HG03064 (cell line): ENCODE measurements at regions not wholly inside any gene's neighbourhood (a gene's known extent, or its start where the extent isn't known, plus 50 kb on each side); places are given as distances from the start of the nearest gene placed in this dataset.

ENCODE experiments used
- ATAC-seq: cut with Tn5 transposase; IDR thresholded peaks from one replicate; pipeline ENCODE4 v1.9.1; 2021; ENCODE audit warnings: low read depth; ENCODE audit not compliant: unreplicated experiment

DNA sequence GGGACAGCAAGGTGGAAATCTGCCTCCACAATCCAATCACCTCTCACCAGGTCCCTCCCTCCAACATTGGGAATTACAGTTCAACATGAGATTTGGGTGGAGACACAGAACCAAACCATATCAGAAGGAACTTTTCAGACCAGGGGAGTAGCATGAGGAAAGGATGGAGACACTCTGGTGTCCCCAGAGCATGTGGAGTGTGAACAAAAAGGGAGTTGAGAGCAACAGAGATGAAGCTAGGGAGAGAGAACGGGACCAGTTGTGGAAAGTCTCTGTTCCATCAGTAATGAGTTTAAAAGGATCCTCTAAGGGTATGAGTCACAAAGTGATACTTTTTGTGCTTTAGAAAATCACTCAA is 382.0 kb downstream of the SFMBT2 start:
- no peak for ATAC-seq

DNA sequence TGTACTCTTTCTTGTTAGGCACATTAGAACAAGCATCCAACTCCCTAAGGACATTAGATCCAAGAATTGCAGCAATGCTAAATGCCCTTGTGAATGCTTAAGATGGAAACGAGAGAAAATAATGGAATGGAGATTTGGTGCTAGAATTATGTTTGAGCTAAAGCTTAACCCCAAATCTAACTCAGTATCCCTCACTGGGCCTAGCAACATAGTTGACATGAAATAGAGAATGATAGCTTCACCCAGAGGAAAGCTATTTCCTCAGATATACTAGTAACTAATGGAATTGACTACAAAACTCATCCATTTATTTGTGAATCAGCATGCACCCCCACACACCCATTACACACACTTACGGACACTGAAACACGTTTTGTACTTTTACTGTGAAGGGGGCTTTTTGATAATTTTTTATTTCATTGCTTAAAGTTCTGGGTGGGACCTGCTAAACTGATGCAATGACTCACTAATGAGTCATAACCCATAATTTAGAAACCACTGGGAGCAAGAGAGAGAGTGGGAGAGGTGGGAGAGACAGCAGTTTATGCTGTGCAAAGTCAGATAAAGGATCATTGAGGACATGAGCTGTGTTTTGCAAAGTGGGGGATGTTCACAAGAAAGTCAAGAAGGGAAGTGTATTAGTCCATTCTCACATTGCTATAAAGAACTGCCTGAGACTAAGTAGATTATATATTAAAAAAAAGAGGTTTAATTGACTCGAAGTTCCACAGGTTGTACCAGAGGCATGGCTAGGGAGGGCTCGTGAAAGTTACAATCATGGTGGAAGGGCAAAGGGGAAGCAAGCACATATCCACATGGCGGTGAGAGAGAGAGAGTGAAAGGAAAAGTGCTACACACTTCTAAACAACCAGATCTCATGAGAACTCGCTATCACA is 382.7 kb downstream of the SFMBT2 start:
- no peak for ATAC-seq

DNA sequence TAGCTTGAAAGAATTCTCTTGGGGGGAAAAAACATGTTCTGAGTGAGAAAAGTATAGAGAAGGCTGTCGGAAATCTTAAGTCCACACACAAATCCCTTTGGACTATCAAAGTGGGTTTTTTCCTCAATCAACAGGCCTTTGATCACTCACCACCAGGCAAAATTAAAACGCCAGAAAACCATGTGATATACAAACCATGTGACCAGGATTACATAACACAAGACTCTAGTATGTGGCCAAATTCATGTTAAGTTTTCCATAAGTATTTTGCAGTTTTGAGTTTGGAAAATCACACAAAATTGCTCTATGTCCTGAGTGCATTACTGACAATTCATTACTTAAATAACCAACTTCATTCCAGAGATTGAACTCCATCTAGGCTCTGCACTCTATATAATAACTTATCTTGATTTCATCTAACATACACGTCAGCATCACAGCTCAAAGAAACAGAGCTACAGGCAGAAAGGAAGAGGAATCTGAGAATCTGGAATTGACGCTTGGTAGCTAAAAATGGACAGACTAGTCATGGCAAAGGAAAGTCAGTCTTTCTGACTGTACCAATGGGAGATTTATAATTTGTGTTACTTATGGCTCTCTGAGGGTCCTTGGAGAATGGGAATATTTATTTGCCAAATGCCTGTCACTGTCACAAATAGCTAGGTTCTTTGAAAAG is 383.5 kb downstream of the SFMBT2 start:
- ATAC-seq: no peak

DNA sequence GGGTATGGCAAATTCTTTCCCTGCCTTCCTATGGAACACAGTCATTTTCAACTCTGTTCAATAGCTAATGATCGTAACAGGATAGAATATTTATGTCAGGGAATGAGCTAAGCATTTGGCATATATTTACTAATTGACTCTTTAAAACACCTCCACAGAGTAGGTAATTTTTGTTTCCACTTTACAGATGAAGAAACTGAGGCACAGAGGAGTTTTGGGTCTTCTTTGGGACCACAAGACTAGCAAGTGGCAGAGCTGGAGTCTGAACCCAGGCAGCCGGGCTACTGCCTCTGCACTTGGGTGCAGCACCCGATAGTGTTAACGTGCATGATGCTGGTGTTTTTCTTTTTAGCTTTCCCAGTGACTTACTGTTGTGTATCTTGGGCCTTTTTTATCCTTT is 384.0 kb downstream of the SFMBT2 start:
- ATAC-seq: no peak

DNA sequence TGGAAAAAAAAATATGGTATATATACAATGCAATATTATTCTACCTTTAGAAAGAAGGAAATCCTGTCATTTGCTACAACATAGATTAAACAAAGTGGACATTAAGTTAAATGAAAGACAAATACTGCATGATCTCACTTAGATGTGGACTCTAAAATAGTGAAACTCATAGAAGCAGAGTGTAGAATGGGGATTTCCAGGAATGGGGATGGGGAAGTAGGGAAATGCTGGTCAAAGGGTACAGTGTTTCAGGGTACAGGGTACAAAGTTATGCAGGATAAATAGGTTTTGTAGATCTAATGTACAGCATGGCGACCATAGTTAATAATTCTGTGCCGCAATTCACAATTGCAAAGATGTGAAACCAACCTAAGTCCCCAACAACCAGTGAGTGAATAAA is 385.5 kb downstream of the SFMBT2 start:
- no peak for ATAC-seq

DNA sequence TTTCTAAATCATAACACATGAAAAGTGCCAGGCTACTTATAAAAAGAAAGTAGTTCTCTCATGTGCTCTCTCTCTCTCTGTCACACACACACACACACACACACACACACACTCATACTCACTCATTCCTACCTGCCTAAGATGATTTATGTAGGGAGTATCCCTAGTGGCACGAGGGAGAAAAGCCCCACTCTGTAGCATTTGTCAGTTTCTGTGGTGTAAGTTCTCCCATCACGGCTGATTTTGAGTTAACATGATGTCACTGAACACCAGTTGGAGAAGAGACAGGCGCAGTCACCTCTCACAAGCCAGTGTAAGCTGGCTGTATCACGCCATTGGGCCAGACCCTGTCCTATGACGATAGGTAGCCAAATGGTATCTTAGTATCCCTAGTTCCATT is 395.4 kb downstream of the SFMBT2 start:
- no peak for ATAC-seq

DNA sequence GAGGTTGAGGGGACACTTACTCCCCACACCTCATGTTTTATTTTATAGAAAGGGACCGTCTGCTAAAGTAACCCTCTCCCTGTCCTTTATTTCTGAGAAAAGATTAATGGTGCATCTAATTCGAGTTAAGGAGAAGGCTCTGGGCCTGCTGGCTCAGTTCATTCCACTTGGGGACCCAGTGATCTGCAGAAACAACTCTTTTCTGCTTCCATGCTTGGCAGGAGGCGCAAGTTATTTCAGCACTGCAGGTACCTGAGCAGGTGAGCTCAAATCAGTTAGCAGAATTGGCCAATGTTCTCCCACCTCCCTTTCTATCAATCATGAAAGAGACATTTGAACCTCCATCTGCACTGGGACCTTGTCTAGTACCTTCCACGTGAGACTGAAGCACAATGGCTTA is 396.1 kb downstream of the SFMBT2 start:
- no peak for ATAC-seq

DNA sequence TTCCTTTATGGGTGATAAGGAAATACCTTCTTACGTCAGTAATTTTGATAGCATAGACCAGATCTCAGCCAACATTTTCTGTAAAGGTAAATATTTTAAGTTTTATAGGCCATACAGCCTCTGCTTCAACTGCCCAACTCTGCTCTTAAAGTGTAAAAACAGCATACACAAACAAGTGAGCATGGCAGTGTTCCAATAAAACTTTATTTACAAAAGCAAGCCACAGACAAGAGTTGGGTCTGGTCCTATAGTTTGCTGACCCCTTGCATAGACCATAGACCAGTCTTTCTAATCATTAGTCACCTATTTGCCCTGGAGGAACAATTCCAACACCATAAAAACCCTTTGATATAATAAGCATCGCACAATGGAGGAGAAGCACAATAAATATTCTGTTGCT is 398.8 kb downstream of the SFMBT2 start:
- ATAC-seq: no peak

DNA sequence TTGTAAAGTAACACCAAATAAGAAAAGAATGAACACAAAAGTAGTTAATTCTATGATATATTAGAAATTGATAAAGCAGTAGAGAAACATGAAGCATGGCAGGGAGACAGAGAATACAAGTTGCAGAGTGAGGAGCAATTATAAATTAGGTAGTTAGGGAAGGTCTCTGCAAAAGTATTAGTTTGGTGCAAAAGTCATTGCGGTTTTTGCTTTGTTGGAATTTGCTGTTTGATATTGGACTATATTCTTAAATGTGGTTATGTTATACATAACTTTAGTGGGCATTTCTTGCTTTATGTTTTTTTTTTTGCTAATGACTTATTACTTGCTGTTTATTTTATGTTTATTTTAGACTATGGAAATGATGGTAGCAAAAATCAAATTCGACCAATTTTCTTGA is 402.2 kb downstream of the SFMBT2 start:
- no peak for ATAC-seq

DNA sequence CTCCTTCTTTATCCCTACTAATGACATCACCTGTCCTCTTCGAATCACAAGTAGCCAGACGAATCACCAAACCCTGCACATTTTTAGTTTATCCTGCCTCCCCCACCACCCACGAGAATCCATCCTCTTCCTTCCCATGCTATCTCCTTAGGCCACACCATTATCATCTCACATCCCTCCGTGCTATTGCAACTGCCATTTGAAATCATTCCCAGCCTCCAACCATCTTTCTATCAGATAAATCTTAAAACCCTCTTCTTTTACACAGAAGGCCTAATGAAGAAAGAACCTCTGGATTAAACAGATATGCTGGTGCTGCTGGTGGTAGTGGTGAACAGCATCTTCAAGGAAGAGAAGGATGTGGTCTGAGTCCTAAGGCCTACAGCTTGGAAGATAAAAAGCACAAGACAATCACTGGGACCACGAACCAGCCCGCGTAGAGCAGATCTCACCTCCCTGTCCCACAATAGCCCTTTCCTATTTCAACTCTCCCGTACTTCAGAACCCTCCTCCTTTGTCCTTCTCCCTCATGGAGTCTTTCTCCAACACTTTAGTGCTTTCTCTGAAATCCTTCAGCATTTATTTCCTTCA is 403.1 kb downstream of the SFMBT2 start:
- ATAC-seq: no peak

DNA sequence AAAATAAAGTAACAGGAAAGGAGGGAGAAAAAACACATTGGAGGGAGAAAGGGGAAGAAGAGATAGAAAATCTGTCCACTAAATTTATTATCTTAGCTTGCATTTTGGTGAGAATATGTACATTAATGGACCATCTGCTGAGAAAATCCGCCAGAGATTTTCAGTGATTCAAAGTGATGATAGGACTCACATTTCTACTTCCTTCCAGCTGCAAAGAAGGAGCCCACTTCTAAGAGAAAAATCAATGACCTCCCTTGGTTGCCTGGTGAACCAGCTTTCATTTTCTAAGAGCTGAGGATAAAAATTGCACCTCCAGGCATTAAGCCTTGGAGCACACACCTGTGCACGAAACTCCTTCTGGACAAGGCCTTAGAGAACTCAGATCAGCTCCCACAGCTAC is 404.3 kb downstream of the SFMBT2 start:
- ATAC-seq: no peak

DNA sequence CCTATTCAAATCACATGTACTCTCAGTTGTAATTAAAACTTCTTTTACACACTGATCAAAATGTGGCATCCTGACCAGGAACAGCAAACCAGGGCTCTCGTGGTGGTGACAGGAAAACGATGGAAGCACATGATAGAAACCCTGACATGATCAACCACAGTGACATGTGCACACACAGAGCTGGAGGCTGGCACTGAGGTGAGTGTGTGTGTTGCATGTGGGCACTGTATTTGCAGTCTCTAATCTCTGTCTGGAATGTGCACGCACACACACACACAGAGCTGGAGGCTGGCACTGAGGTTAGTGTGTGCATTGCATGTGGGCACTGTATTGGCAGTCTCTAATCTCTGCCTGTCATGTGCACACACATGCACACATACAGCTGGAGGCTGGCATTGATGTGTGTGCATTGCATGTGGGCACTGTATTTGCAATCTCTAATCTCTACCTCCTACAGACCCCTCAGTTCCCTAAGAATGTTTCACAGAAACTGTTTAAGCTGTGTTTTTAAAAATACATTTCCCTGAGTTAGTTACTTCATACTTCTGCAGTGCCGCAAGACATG is 406.9 kb downstream of the SFMBT2 start:
- ATAC-seq: no peak

DNA sequence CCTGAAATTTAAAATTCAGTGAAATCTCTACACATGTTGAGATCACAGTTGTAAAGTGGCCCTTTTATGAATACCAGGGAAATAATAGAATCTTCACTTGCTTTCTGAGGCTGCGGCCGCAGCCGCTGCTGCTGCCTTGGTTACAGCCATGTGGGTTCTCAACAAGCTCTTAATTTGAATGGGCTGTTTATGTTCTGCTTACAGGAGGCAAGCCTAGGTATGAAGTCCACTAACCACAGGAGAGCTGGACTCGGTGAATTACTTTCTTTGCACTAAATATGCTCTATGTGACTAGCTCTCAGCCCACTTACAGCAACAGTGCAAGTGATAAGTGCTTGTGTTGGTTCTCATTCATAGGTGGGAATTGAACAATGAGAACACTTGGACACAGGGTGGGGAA is 410.8 kb downstream of the SFMBT2 start:
- no peak for ATAC-seq

DNA sequence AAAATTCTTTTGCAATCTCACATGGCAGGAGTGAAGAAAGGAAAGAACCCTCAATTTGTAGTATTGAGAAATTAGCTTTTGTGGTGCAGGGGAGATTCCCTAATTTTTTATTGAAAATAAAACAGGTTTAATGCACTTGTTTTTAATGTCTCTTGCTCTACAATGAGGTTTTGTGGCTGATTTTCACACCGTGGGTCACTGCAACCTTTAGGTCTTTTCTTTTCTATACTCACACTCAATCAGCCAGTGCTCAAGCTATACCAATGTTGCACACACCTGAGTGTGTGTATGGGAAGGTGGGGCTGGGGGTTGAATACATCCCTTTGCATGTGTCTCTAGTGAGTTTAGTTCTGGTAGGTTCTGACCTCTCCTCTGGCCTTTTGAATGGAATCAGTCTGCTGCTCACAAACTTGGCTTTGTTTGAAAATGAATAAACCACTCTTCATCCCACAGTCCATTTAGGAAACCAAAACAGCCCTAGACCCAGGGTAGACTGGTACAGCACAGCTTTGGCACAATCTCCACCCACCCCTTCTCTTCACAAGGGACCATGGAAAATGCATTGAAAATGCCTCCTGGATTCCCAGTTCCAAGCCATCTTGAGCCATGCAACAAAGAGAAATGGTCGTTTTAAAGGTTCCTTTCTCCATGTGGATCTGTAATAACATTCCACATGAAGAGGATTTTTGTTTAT is 411.5 kb downstream of the SFMBT2 start:
- no peak for ATAC-seq

DNA sequence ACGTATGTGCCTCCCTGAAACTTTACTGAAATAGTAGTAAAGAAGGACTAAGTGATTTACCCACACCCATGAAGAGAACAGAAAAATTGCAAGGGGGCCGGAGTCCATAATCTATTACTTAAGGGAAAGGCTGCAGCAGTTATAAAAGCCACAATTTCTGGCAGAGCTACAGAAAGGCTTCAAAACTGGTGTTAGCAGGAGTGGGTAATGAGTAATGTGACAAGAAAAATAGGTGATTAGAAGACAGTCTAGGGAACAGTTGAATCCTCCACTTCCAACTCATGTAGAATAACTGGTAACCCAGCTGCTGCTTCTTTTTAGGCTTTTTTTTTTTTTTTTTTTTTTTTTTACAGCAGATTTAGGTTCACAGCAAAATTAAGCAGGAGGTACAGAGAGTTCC is 413.3 kb downstream of the SFMBT2 start:
- no peak for ATAC-seq

DNA sequence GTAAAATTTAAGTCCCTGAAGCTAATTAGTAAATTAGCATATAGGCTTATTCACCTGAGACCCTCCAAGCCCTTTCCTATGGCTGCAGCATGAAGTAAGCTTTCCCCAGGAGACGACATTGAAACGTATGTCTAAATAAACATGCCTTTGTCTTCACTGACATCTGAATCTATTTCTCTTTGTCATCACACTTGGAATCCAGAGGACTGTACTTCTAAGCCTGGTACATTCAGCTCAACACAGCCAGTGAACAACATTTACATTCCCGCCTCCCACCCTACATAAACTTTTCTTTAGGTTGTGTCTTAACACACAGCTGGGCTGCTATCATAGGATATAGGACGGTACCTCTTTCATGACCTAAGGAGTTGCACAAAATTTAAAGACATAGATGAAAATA is 414.4 kb downstream of the SFMBT2 start:
- no peak for ATAC-seq

DNA sequence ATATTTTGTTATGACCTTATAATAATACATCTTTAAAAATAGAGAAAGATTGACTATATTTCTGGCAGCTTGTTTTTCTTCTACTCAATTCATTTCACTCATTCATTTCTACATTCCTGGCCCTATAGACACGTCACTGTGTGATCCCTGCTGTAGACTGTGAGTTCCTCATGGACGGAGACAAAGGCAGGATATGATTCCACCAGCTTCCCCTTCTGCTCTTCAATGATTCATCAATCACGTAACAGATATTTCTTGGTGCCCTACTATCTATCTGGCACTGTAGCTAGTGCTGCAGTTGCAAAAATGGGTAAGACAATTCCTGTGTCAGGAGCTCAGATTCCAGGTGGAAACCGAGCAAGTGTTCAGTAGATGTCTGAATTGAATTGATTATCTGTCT is 415.0 kb downstream of the SFMBT2 start:
- no peak for ATAC-seq

DNA sequence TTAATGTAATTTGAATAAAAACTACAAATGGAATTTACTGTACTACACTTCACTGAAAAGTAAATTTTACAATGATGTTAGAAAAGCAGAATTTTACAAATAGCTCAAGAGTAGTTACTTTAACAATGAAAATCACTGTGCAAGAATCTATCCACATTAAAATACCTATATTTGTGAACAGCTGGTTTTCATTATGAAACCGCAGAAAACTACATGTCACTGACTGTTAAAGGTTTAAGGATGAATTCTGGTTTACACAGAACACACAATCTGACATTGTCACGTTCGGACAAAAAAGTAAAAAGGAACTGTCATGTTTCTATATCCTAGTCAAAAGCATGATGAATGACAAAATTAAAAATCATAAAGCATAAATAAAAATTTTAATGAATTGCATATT is 415.3 kb upstream of the PRKCQ start:
- no peak for ATAC-seq

DNA sequence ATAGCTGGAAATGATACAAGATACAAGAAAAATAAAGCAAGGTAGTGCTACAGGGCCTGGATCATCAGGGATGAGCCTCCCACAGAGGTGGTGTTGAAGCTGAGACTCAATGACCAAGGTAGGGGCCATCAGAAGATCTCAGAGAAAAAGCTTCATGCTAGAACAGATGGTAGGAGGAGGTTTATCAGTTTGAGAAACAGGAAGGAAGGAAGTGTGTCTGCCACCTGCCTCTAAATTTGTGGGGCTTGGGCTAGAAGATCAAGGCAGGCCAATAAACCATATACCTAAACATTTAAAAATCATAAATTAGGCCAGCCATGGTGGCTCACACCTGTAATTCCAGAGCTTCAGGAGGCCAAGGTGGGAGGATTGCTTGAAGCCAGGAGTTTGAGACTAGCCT is 410.8 kb upstream of the PRKCQ start:
- ATAC-seq: no peak

DNA sequence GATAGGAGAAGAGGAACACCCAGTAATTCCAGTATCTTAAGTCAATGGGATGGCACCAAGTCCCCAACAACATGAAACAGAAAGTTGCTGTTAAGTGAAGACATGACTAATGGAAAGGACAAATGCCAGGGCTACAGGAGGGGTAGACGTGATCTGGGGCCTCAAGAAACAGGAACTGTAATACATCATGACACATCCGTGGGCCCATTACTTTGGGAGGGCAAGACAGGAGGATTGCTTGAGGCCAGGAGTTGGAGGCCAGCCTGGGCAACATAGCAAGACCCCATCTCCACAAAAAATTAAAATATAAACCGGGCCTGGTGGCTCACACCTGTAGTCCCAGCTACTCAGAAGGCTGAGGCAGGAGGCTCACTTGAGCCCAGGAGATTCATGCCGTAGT is 408.6 kb upstream of the PRKCQ start:
- ATAC-seq: no peak

DNA sequence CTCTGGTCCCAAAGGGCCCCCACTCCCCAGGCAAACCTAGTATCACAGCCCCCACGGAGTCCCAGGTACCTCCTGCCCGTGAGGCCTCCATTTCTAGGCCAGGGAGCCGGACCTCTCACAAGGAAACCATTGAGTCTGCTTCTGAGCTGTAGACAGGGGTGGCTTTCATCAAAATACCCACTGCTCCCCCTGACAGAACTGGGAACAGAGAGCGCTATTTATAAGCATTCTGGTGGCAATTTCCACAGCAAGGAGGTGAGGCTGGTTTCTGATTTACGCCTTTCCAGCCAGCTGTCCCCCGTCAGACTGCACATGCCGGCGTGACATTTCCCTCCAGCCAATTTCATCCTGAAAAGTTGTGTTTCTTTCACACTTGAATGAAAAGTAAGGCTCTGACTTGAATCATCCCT is 407.5 kb upstream of the PRKCQ start:
- ATAC-seq: no peak
